ENCODE measurements at regions not wholly inside any gene's neighbourhood (a gene's known extent, or its start where the extent isn't known, plus 50 kb on each side); places are given as distances from the start of the nearest gene placed in this dataset.

DNA sequence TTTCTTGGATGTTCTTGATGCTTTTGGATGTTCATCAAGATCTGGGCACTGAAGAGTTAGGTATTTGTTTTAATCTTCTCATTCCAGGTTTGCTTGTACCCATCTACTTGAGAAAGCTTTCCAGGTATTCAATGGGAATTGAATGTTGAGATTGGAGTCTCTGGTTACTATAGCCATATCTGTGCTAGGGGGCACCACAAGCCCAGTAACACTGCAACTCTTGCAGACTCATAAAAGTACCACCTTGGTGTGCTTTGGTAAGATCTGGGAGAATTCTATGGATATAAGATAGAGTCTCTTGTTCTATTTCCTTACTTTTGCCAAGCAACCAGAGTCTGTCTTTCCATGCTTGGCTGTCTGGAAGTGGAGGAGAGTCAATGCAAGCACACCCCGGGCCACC lies 518.9 kb upstream of the VRK2 start:
- CTCF ChIA-PET, result no interaction called here
- no peak for DNase-seq
- H3K4me3 Mint-ChIP-seq (ENCODE audit: low read depth, unreplicated experiment), result no peak overlapping the region
- intact Hi-C loops (cut with micrococcal nuclease; ENCODE audit: unreplicated experiment), result no loop called here
- BruUV-seq (replicated peaks), result no TSS peak
- H3K36me3 Mint-ChIP-seq (ENCODE audit: insufficient read depth, unreplicated experiment), result no peaks in the 10 kb centered on the region
- H3K9me3 Mint-ChIP-seq (ENCODE audit: low read depth, unreplicated experiment), result no peaks in the 10 kb centered on the region
- H3K27me3 Mint-ChIP-seq (ENCODE audit: unreplicated experiment), result no peaks in the 10 kb centered on the region
- TF ChIP-seq, protein P1, sequence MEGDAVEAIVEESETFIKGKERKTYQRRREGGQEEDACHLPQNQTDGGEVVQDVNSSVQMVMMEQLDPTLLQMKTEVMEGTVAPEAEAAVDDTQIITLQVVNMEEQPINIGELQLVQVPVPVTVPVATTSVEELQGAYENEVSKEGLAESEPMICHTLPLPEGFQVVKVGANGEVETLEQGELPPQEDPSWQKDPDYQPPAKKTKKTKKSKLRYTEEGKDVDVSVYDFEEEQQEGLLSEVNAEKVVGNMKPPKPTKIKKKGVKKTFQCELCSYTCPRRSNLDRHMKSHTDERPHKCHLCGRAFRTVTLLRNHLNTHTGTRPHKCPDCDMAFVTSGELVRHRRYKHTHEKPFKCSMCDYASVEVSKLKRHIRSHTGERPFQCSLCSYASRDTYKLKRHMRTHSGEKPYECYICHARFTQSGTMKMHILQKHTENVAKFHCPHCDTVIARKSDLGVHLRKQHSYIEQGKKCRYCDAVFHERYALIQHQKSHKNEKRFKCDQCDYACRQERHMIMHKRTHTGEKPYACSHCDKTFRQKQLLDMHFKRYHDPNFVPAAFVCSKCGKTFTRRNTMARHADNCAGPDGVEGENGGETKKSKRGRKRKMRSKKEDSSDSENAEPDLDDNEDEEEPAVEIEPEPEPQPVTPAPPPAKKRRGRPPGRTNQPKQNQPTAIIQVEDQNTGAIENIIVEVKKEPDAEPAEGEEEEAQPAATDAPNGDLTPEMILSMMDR (IDR thresholded peaks at IDR 0.05; ENCODE audit: unreplicated experiment), result no peak
- no peak overlapping the region for H3K27ac Mint-ChIP-seq (ENCODE audit: unreplicated experiment)
- no peaks in the 10 kb centered on the region for H3K4me1 Mint-ChIP-seq (ENCODE audit: low read depth, unreplicated experiment)

DNA sequence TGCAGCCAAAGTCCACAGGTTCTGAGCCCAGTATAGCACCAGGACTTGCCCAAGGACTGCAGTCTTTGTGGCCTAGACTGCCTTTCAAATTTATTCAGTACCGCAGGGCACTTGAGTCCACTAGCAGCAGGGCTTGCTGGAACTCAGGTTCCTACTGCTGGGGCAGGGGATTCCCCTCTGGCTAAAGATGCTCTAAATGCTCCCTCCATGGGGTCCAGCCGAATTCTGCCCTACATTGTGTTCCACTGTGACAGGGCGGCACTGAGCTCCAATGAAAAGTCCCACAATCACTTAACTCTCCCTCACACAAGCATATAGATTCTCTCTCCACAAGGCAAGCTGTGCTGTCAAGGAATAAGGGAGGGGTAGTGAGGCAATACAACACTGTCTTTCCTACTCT lies 518.1 kb upstream of the VRK2 start:
- Mint-ChIP-seq H3K9me3 (ENCODE audit: low read depth, unreplicated experiment) (no peaks in the 10 kb centered on the region), H3K36me3 (ENCODE audit: insufficient read depth, unreplicated experiment) (no peaks in the 10 kb centered on the region), H3K4me3 (ENCODE audit: low read depth, unreplicated experiment) (no peak overlapping the region), H3K4me1 (ENCODE audit: low read depth, unreplicated experiment) (no peaks in the 10 kb centered on the region), H3K27ac (ENCODE audit: unreplicated experiment) (no peak overlapping the region), H3K27me3 (ENCODE audit: unreplicated experiment) (no peaks in the 10 kb centered on the region)
- DNase-seq, result no peak
- TF ChIP-seq, protein P1 (IDR thresholded peaks at IDR 0.05; ENCODE audit: unreplicated experiment), result no peak
- intact Hi-C loops (cut with micrococcal nuclease; ENCODE audit: unreplicated experiment), result no loop called here
- CTCF ChIA-PET, result no interaction called here
- no TSS peak for BruUV-seq (replicated peaks)

DNA sequence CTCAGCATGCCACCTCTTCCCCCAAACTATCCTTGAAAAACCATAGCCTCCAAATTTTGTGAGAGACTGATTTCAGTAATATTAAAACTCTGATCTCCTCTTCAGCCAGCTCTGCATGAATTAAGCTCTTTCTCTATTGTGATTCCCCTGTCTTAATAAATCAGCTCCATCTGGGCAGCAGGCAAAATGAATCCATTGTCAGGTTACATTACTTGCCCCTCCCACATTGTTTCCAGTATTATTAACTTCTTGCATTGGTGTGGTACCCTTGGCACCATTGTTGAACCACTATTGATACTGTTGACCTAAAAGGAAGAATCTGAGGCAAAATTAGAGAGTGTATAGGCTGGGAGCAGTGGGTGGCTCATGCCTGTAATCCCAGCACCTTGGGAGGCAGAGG lies 512.2 kb upstream of the VRK2 start:
- intact Hi-C loops (cut with micrococcal nuclease; ENCODE audit: unreplicated experiment), result no loop called here
- Mint-ChIP-seq H3K4me1 (ENCODE audit: low read depth, unreplicated experiment) (no peaks in the 10 kb centered on the region), H3K4me3 (ENCODE audit: low read depth, unreplicated experiment) (no peak overlapping the region), H3K36me3 (ENCODE audit: insufficient read depth, unreplicated experiment) (no peaks in the 10 kb centered on the region), H3K27me3 (ENCODE audit: unreplicated experiment) (no peaks in the 10 kb centered on the region), H3K27ac (ENCODE audit: unreplicated experiment) (no peak overlapping the region), H3K9me3 (ENCODE audit: low read depth, unreplicated experiment) (no peaks in the 10 kb centered on the region)
- BruUV-seq (replicated peaks), result no TSS peak
- CTCF ChIA-PET, result interaction anchor here (0.7 kb wide), 1 partner anchor 49 kb away, joined by 4 read pairs; no protein-coding TSS in a partner anchor
- no peak for DNase-seq
- TF ChIP-seq, protein P1 (IDR thresholded peaks at IDR 0.05; ENCODE audit: unreplicated experiment), result no peak

DNA sequence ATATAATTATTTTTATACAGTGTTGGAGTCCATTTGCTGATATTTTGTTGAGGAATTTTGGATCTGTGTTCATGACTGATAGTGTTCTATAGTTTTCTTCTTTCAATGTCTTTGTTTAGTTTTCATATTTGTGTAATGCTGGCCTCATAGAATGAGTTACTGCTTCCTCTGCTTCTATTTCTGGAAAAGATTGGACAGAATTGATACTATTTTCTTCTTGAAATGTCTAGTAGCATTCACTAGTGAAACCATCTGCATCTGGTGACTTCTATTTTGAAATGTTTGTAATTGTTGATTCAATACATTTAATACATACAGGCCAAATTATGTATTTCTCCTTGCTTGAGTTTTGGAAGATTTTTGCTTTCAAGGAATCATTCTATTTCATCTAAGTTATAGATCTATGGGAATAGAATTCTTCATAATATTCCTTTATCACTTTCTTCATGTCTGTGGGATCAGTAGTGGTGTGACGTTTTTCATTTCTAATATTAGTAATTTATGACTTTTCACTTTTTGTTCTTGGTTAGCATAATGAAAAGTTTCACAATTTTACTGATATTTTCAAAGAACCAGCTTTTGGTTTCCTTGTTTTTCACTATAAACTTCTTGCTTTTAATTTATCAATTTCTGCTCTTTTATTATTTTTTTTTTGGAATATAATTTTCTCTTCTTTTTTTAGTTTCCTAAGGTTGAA lies 509.9 kb upstream of the VRK2 start:
- BruUV-seq (replicated peaks), result no TSS peak
- TF ChIP-seq, protein P1 (IDR thresholded peaks at IDR 0.05; ENCODE audit: unreplicated experiment), result no peak
- intact Hi-C loops (cut with micrococcal nuclease; ENCODE audit: unreplicated experiment), result no loop called here
- DNase-seq, result no peak
- no peaks in the 10 kb centered on the region for H3K36me3 Mint-ChIP-seq (ENCODE audit: insufficient read depth, unreplicated experiment)
- no peak overlapping the region for H3K4me3 Mint-ChIP-seq (ENCODE audit: low read depth, unreplicated experiment)
- H3K9me3 Mint-ChIP-seq (ENCODE audit: low read depth, unreplicated experiment), result no peaks in the 10 kb centered on the region
- CTCF ChIA-PET, result no interaction called here
- no peaks in the 10 kb centered on the region for H3K27me3 Mint-ChIP-seq (ENCODE audit: unreplicated experiment)
- no peak overlapping the region for H3K27ac Mint-ChIP-seq (ENCODE audit: unreplicated experiment)
- H3K4me1 Mint-ChIP-seq (ENCODE audit: low read depth, unreplicated experiment), result no peaks in the 10 kb centered on the region

Measured in Calu3 (cell line).